ENCODE measurements at regions not wholly inside any gene's neighbourhood (a gene's known extent, or its start where the extent isn't known, plus 50 kb on each side); places are given as distances from the start of the nearest gene placed in this dataset.

DNA sequence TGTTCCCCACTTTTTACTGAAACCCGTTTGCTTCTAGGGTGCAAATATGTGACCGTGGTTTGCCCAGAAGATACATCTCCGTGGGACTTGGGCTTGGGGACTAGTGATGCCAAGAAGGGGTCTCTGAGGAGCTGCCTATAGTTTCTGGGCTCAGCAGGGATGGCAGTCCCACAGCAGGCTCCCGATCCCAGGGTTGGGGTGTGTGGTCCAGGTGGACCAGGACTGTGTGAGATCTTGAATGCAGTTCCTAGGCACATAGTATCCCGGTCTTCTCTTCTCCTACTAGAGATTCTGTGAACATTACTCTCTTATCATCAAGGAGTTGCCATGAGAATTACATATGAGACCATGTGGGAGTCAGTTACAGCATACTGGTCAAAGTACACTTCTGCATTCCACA, 435.8 kb upstream of the SPRED2 start:
- no peak for TF ChIP-seq CTCF (IDR thresholded peaks at IDR 0.05; ENCODE audit: low read depth, low read length, missing control alignments)
- no peak for DNase-seq (ENCODE audit: extremely low read depth, low read depth)
- no peak overlapping the region for H3K4me3 ChIP-seq (replicated peaks; ENCODE audit: low read depth, low read length)

DNA sequence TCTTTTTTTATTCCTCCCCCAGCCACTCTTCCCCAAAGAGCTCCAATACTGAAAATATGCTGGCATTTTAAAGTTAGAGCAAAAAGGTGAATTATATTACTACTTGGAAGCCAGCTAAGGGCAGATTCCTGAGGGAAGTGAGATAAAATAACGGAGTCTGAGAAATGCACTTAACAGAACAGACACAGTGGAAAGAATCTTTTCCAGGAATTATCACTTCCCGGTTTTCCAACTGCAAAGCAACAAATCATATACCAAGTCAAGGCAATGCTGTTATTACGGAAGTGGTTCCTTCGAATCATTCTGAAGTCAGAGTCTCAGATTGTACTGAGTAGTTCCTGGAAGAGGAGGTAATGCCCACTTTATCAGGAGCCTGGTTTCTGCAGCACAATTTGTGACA, 435.0 kb upstream of the SPRED2 start:
- DNase-seq (ENCODE audit: extremely low read depth, low read depth): no peak
- no peak for TF ChIP-seq CTCF (IDR thresholded peaks at IDR 0.05; ENCODE audit: low read depth, low read length, missing control alignments)
- H3K4me3 ChIP-seq (replicated peaks; ENCODE audit: low read depth, low read length): no peak overlapping the region

DNA sequence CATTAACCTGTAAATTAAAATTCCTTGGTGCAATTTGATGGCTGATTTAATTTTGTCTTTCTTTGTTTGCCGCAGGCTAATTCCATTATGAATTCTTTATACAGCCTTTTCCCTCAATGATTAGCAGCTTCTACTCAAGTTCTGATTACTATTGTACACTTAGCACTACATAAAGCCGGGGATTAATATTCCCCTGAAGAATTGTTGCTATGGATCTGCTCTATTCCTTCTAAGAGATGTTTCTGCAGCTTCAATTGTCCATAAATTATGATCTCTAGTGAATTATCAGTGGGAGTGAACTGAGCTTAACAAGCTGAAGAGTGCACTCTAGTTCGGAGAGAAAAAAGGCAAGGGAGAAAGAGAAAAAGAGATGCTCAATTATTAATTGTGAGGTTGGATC, 433.7 kb upstream of the SPRED2 start:
- DNase-seq (ENCODE audit: extremely low read depth, low read depth): no peak
- no peak for TF ChIP-seq CTCF (IDR thresholded peaks at IDR 0.05; ENCODE audit: low read depth, low read length, missing control alignments)
- H3K4me3 ChIP-seq (replicated peaks; ENCODE audit: low read depth, low read length): no peak overlapping the region

DNA sequence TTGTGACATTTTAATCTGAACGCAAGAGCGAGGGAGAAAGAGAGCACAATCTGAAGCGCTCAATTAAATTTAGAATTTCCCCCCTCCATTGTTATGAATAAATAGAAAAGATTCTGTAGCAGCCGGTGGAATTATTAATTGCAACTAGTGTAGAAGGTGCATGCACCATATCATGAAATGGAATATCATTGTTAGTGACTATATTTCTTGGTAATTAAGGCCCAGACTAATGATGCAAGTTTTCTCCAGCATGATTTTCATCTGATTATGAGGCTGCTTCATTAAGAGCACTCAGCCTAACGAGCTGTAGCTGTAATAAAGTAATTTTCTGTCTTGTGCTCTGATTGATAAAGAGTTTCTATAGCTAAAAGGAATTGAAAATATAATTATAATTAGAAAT, 432.2 kb upstream of the SPRED2 start:
- TF ChIP-seq CTCF (IDR thresholded peaks at IDR 0.05; ENCODE audit: low read depth, low read length, missing control alignments): no peak
- no peak for DNase-seq (ENCODE audit: extremely low read depth, low read depth)
- H3K4me3 ChIP-seq (replicated peaks; ENCODE audit: low read depth, low read length): no peak overlapping the region

- no peak for TF ChIP-seq CTCF (IDR thresholded peaks at IDR 0.05; ENCODE audit: low read depth, low read length, missing control alignments)
- no peak overlapping the region for H3K4me3 ChIP-seq (replicated peaks; ENCODE audit: low read depth, low read length)
- DNase-seq (ENCODE audit: extremely low read depth, low read depth): no peak
These were observed 431.3 kb upstream of the SPRED2 start for GRCh38 chr2:65863713-65864112.

- no peak for TF ChIP-seq CTCF (IDR thresholded peaks at IDR 0.05; ENCODE audit: low read depth, low read length, missing control alignments)
- H3K4me3 ChIP-seq (replicated peaks; ENCODE audit: low read depth, low read length): no peak overlapping the region
- no peak for DNase-seq (ENCODE audit: extremely low read depth, low read depth)
These were observed 424.5 kb upstream of the SPRED2 start for GRCh38 chr2:65856928-65857327.

DNA sequence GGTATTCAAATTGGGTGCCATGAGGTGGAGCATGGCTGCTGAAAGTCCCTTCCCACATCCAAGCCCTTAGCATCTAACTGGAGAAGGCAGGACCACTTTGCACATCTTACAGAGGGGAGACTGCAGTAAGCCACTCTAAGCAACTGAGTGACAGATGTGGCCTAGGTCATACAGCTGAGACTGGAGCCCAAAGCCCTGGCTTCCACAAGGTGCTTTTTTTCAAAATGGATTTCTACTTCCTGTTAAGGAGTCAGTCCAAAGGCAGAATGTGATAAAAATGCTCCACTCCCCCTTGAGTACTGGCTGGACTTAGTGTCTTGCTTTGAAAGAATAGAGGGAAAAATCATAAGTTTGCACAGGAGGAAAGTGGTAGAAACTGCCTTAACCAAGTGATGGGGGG, 424.0 kb upstream of the SPRED2 start:
- no peak for DNase-seq (ENCODE audit: extremely low read depth, low read depth)
- no peak for TF ChIP-seq CTCF (IDR thresholded peaks at IDR 0.05; ENCODE audit: low read depth, low read length, missing control alignments)
- H3K4me3 ChIP-seq (replicated peaks; ENCODE audit: low read depth, low read length): no peak overlapping the region

All from HFF-Myc (cell line).